ENCODE measurements at regions not wholly inside any gene's neighbourhood (a gene's known extent, or its start where the extent isn't known, plus 50 kb on each side); places are given as distances from the start of the nearest gene placed in this dataset.

GRCh38 chr6:44622555-44622954 is 235.0 kb downstream of the CDC5L start:
- Histone ChIP-seq H3K4me2 (ENCODE audit: insufficient read depth, low read length) (no peak overlapping the region), H3K27ac (ENCODE audit: low read depth, low read length) (no peak overlapping the region), H3K4me1 (ENCODE audit: insufficient read depth, low read length) (no peaks in the 10 kb centered on the region), H3K36me3 (ENCODE audit: insufficient read depth, low read length) (no peaks in the 10 kb centered on the region), H3K79me2 (ENCODE audit: insufficient read depth, low read length) (no peaks in the 10 kb centered on the region), H3K4me3 (ENCODE audit: insufficient read depth, low read length) (no peak overlapping the region), H4K20me1 (ENCODE audit: insufficient read depth, low read length) (no peaks in the 10 kb centered on the region), H3K27me3 (ENCODE audit: insufficient read depth, low read length) (no peaks in the 10 kb centered on the region), H2AFZ (ENCODE audit: low read length) (no peak overlapping the region), H3K9me3 (ENCODE audit: low read depth, low read length) (no peaks in the 10 kb centered on the region)
- DNase-seq (ENCODE audit: insufficient read length, low spot score, missing footprints): no peak
- TF ChIP-seq CTCF (IDR thresholded peaks at IDR 0.05; ENCODE audit: extremely low read depth, low read depth, low read length): no peak

- H3K36me3 ChIP-seq (ENCODE audit: insufficient read depth, low read length): no peaks in the 10 kb centered on the region
- no peaks in the 10 kb centered on the region for H3K9me3 ChIP-seq (ENCODE audit: low read depth, low read length)
- H3K4me2 ChIP-seq (ENCODE audit: insufficient read depth, low read length): no peak overlapping the region
- H3K27me3 ChIP-seq (ENCODE audit: insufficient read depth, low read length): peaks cover 1% of the 10 kb centered on the region
- no peaks in the 10 kb centered on the region for H4K20me1 ChIP-seq (ENCODE audit: insufficient read depth, low read length)
- DNase-seq (ENCODE audit: insufficient read length, low spot score, missing footprints): no peak
- TF ChIP-seq CTCF (IDR thresholded peaks at IDR 0.05; ENCODE audit: extremely low read depth, low read depth, low read length): no peak
- no peaks in the 10 kb centered on the region for H3K4me1 ChIP-seq (ENCODE audit: insufficient read depth, low read length)
- no peak overlapping the region for H3K4me3 ChIP-seq (ENCODE audit: insufficient read depth, low read length)
- H3K27ac ChIP-seq (ENCODE audit: low read depth, low read length): no peak overlapping the region
- H2AFZ ChIP-seq (ENCODE audit: low read length): no peak overlapping the region
- H3K79me2 ChIP-seq (ENCODE audit: insufficient read depth, low read length): no peaks in the 10 kb centered on the region
These were observed 235.4 kb downstream of the CDC5L start for GRCh38 chr6:44622956-44623355.

GRCh38 chr6:44624226-44624625 is 236.7 kb downstream of the CDC5L start:
- Histone ChIP-seq H3K36me3 (ENCODE audit: insufficient read depth, low read length) (no peaks in the 10 kb centered on the region), H3K4me3 (ENCODE audit: insufficient read depth, low read length) (no peak overlapping the region), H3K27ac (ENCODE audit: low read depth, low read length) (no peak overlapping the region), H3K4me1 (ENCODE audit: insufficient read depth, low read length) (no peaks in the 10 kb centered on the region), H2AFZ (ENCODE audit: low read length) (no peak overlapping the region), H3K79me2 (ENCODE audit: insufficient read depth, low read length) (no peaks in the 10 kb centered on the region), H3K27me3 (ENCODE audit: insufficient read depth, low read length) (peaks cover 4% of the 10 kb centered on the region), H3K4me2 (ENCODE audit: insufficient read depth, low read length) (no peak overlapping the region), H3K9me3 (ENCODE audit: low read depth, low read length) (no peaks in the 10 kb centered on the region), H4K20me1 (ENCODE audit: insufficient read depth, low read length) (no peaks in the 10 kb centered on the region)
- TF ChIP-seq CTCF (IDR thresholded peaks at IDR 0.05; ENCODE audit: extremely low read depth, low read depth, low read length): no peak
- DNase-seq (ENCODE audit: insufficient read length, low spot score, missing footprints): no peak

- no peak for TF ChIP-seq CTCF (IDR thresholded peaks at IDR 0.05; ENCODE audit: extremely low read depth, low read depth, low read length)
- Histone ChIP-seq H3K4me3 (ENCODE audit: insufficient read depth, low read length) (no peak overlapping the region), H3K4me1 (ENCODE audit: insufficient read depth, low read length) (no peaks in the 10 kb centered on the region), H3K27me3 (ENCODE audit: insufficient read depth, low read length) (peaks cover 4% of the 10 kb centered on the region), H3K79me2 (ENCODE audit: insufficient read depth, low read length) (no peaks in the 10 kb centered on the region), H4K20me1 (ENCODE audit: insufficient read depth, low read length) (no peaks in the 10 kb centered on the region), H3K27ac (ENCODE audit: low read depth, low read length) (no peak overlapping the region), H3K36me3 (ENCODE audit: insufficient read depth, low read length) (no peaks in the 10 kb centered on the region), H3K4me2 (ENCODE audit: insufficient read depth, low read length) (no peak overlapping the region), H2AFZ (ENCODE audit: low read length) (no peak overlapping the region), H3K9me3 (ENCODE audit: low read depth, low read length) (no peaks in the 10 kb centered on the region)
- no peak for DNase-seq (ENCODE audit: insufficient read length, low spot score, missing footprints)
These were observed 237.5 kb downstream of the CDC5L start for GRCh38 chr6:44624936-44625573.

Measured in osteoblast (primary cell).